H1 (cell line): ENCODE measurements at regions not wholly inside any gene's neighbourhood (a gene's known extent, or its start where the extent isn't known, plus 50 kb on each side); places are given as distances from the start of the nearest gene placed in this dataset.

Experiments used
- CHD7 ChIP-seq: fragments of 300-600 bp; sonication (generic); IDR thresholded peaks from 2 replicates; pipeline ENCODE4 v1.7.1; 2012; ENCODE audit warnings: low read length, moderate library complexity, mild to moderate bottlenecking, inconsistent platforms; ENCODE audit not compliant: insufficient replicate concordance

- no peak for TF ChIP-seq CHD7
Measured at GRCh38 chr14:101115652-101116051, 212.1 kb upstream of the RTL1 start (continued).
